Esophagus muscularis mucosa (tissue), 4 donors: ENCODE measurements at regions not wholly inside any gene's neighbourhood (a gene's known extent, or its start where the extent isn't known, plus 50 kb on each side); places are given as distances from the start of the nearest gene placed in this dataset.

Experiments used
- DNase-seq: peaks from one replicate; pipeline ENCODE4 v3.0.0-alpha.2; 2017; ENCODE audit errors: extremely low spot score
- H3K27ac ChIP-seq, 4 donors: fragments of 200-600 bp; sonication (generic); replicated peaks in 1 of 4; 1 replicate in 3 of 4; 2 replicates in 1 of 4; pipeline ENCODE4 v1.5.1; 2016 to 2019; ENCODE audit warnings: mild to moderate bottlenecking in 1 of 4
- H3K27me3 ChIP-seq, 4 donors: fragments of 200-600 bp; sonication (generic); one replicate each; pipeline versions ENCODE4 v1.5.1 to v1.6.0; 2016 to 2019
- H3K36me3 ChIP-seq, 4 donors: fragments of 200-600 bp; sonication (generic); one replicate each; pipeline ENCODE4 v1.5.1; 2016 to 2019
- H3K4me1 ChIP-seq, 4 donors: fragments of 200-600 bp; sonication (generic); one replicate each; pipeline ENCODE4 v1.5.1; 2016 to 2019
- H3K4me3 ChIP-seq, 4 donors: fragments of 200-600 bp; sonication (generic); 1 replicate in 2 of 4; 2 replicates in 2 of 4; pipeline ENCODE4 v1.5.1; 2016 to 2019; ENCODE audit warnings: mild to moderate bottlenecking in 4 of 4, moderate library complexity in 1 of 4
- H3K9me3 ChIP-seq, 4 donors: fragments of 200-600 bp; sonication (generic); 1 replicate in 3 of 4; 2 replicates in 1 of 4; pipeline ENCODE4 v1.5.1; 2016 to 2019
- EP300 ChIP-seq: sonication (generic); formaldehyde crosslinking; IDR thresholded peaks from one replicate; pipeline ENCODE4 v1.6.1; 2017; ENCODE audit warnings: antibody characterized with exemption
- POLR2A ChIP-seq: fragments of 450-650 bp; IDR thresholded peaks from one replicate; pipeline ENCODE4 v1.6.1; 2017; ENCODE audit warnings: antibody characterized with exemption, moderate library complexity, mild to moderate bottlenecking, low read depth
- POLR2AphosphoS5 ChIP-seq, 2 donors: sonication (generic); formaldehyde crosslinking; IDR thresholded peaks; one replicate each; pipeline ENCODE4 v1.6.1; 2017; ENCODE audit warnings: antibody characterized with exemption in 2 of 2
- WGBS: methylation state at CpG from one replicate; pipeline ENCODE4 v1.1.5; 2018; 5-methylcytosine and 5-hydroxymethylcytosine counted together
- intact Hi-C: fragments of 100-400 bp; cut with DNase I; formaldehyde crosslinking; loops from one replicate; pipeline ENCODE4 v1.15.1; 2023
- TF ChIP-seq, protein P1 (sequence below), 3 experiments: fragments of 200-600 bp in 2 of 3; fragments of 450-650 bp in 1 of 3; sonication (generic) in 2 of 3; IDR thresholded peaks; one replicate each; pipeline ENCODE4 v1.5.1; 2017 to 2019; ENCODE audit warnings: antibody characterized with exemption in 3 of 3, mild to moderate bottlenecking in 2 of 3, moderate library complexity in 1 of 3

DNA sequence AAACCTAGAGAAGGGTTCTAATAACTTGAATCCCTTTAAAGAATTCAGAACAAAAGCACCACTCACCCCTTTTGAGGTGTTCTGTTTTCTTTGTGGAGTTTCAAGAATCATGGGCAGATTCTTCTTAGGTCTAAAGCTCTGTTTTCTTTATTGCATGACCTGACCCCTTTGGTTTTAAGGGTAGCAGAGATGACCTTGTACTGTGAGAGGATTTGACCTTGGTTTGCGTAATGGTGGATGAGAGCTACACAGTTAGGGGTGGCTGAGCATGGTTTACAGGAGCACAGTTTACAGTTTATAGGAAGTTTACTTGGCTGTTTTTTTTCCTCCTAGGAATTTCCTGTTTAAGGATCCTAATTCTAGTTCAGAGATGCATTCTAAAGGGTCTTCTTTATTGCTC, 1095.6 kb upstream of the NRXN1 start:
- Histone ChIP-seq H3K9me3 (no peaks in the 10 kb centered on the region), H3K27ac (no peak overlapping the region), H3K4me3 (no peak overlapping the region), H3K4me1 (no peaks in the 10 kb centered on the region), H3K36me3 (no peaks in the 10 kb centered on the region), H3K27me3 (no peaks in the 10 kb centered on the region)
- DNase-seq = no peak
- TF ChIP-seq POLR2AphosphoS5 (IDR thresholded peaks at IDR 0.05) (no peak), EP300 (no peak), POLR2A (no peak)
- TF ChIP-seq, protein P1, sequence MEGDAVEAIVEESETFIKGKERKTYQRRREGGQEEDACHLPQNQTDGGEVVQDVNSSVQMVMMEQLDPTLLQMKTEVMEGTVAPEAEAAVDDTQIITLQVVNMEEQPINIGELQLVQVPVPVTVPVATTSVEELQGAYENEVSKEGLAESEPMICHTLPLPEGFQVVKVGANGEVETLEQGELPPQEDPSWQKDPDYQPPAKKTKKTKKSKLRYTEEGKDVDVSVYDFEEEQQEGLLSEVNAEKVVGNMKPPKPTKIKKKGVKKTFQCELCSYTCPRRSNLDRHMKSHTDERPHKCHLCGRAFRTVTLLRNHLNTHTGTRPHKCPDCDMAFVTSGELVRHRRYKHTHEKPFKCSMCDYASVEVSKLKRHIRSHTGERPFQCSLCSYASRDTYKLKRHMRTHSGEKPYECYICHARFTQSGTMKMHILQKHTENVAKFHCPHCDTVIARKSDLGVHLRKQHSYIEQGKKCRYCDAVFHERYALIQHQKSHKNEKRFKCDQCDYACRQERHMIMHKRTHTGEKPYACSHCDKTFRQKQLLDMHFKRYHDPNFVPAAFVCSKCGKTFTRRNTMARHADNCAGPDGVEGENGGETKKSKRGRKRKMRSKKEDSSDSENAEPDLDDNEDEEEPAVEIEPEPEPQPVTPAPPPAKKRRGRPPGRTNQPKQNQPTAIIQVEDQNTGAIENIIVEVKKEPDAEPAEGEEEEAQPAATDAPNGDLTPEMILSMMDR (IDR thresholded peaks at IDR 0.05) = no peak
- intact Hi-C loops = no loop called here
- 83% methylated on average over 1 of the region's 1 CpG for WGBS

DNA sequence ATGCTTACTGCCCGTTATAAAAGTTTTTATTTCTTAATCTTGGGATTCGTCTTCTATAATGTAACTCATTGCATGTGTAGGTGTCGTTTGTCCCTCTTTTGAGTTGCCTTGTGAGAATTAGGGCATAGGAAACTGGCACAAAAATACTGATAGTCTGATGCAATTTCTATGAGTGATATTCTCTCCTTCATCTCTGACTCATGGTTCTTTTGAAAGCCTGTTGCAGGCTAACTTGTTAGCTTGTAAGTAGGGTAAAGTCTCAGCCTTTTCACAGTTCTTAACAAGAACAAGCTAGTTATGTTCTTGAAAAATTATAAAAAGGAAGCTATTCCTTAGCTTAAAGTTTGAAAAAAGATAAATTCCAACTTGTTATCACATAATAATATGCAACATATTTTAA, 1085.4 kb upstream of the NRXN1 start:
- DNase-seq = no peak
- Histone ChIP-seq H3K9me3 (no peaks in the 10 kb centered on the region), H3K27me3 (no peaks in the 10 kb centered on the region), H3K27ac (no peak overlapping the region), H3K4me3 (no peak overlapping the region), H3K4me1 (no peaks in the 10 kb centered on the region), H3K36me3 (no peaks in the 10 kb centered on the region)
- 86% methylated on average over 3 of the region's 3 CpGs for WGBS
- TF ChIP-seq POLR2A = no peak
- no peak for TF ChIP-seq EP300
- TF ChIP-seq POLR2AphosphoS5 (IDR thresholded peaks at IDR 0.05) = no peak
- TF ChIP-seq, protein P1 (IDR thresholded peaks at IDR 0.05) = no peak
- intact Hi-C loops = no loop called here

DNA sequence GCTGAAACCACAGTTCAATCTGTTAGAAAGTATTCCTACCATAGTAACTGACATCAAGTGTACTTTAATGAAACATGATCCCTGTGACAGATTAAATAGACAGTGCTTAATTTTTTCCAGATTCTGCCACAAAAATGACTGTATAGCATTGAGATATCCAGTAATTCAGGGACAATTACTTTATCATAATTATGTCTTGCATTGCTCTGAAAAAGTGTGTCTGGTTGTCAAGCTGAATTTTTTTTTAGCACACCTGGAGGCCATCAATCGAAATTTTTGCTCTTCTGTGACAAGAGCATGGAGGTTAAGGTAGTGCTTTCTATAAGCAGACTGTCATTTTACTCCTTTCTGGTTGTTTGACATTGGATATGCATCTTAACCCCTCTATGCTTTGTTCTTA, 1083.8 kb upstream of the NRXN1 start:
- TF ChIP-seq POLR2AphosphoS5 (IDR thresholded peaks at IDR 0.05) (no peak), POLR2A (no peak), EP300 (no peak)
- TF ChIP-seq, protein P1 (IDR thresholded peaks at IDR 0.05) = no peak
- peaks cover 0 to 3% (median 0%) of the 10 kb centered on the region in 4 donors for H3K9me3 ChIP-seq
- H3K27me3 ChIP-seq = no peaks in the 10 kb centered on the region
- H3K27ac ChIP-seq = no peak overlapping the region
- no peaks in the 10 kb centered on the region for H3K36me3 ChIP-seq
- H3K4me3 ChIP-seq = no peak overlapping the region
- intact Hi-C loops = no loop called here
- H3K4me1 ChIP-seq = no peaks in the 10 kb centered on the region
- no peak for DNase-seq
- 42% methylated on average over 1 of the region's 1 CpG for WGBS

DNA sequence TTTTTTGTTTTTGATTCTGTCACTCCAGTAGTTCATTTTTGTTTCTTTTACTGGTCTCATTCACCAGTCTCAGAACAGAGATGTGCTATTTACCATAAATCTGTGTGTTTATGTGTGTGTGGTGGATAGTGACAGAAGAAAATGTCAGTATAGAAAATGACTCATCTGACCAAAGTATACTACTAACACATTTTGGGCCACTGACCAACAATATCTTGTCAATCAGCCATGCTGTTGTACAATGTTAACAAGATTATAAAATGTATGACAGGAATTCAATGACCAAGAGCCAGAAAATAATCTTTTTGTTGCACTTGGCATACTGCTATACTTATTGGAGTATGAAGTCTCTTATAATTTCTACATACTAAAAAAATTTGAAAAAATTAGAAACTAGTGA, 1081.4 kb upstream of the NRXN1 start:
- H3K9me3 ChIP-seq = peaks cover 0 to 3% (median 0%) of the 10 kb centered on the region in 4 donors
- no peaks in the 10 kb centered on the region for H3K36me3 ChIP-seq
- DNase-seq = no peak
- intact Hi-C loops = no loop called here
- H3K27me3 ChIP-seq = no peaks in the 10 kb centered on the region
- TF ChIP-seq, protein P1 (IDR thresholded peaks at IDR 0.05) = no peak
- TF ChIP-seq EP300 = no peak
- no peaks in the 10 kb centered on the region for H3K4me1 ChIP-seq
- no peak overlapping the region for H3K4me3 ChIP-seq
- H3K27ac ChIP-seq = no peak overlapping the region

DNA sequence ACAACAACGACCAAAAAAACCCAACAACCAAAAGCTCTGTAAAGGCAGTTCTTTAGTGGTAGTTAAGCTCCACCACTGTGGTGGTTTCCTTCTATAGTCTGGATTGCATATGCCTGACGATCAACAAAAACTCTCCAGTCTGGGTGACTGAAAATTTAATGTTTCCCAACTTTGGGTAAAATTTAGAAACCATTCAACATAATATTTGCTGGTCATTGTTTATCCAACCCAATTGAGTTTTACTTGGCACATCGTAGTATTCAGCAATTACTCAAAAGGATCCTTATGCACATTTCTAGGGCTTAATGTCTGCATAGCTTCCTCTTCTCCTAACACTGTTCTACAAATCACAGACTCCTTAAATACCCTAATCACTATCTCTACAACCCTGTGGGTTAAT, 1080.2 kb upstream of the NRXN1 start:
- DNase-seq = no peak
- no peaks in the 10 kb centered on the region for H3K36me3 ChIP-seq
- H3K27me3 ChIP-seq = no peaks in the 10 kb centered on the region
- TF ChIP-seq POLR2A (no peak), POLR2AphosphoS5 (IDR thresholded peaks at IDR 0.05) (no peak), EP300 (no peak)
- TF ChIP-seq, protein P1 (IDR thresholded peaks at IDR 0.05) = no peak
- H3K4me1 ChIP-seq = no peaks in the 10 kb centered on the region
- H3K9me3 ChIP-seq = peaks cover 0 to 3% (median 0%) of the 10 kb centered on the region in 4 donors
- H3K4me3 ChIP-seq = no peak overlapping the region
- 85% methylated on average over 3 of the region's 3 CpGs for WGBS
- intact Hi-C loops = no loop called here
- no peak overlapping the region for H3K27ac ChIP-seq
